ENCODE measurements at regions not wholly inside any gene's neighbourhood (a gene's known extent, or its start where the extent isn't known, plus 50 kb on each side); places are given as distances from the start of the nearest gene placed in this dataset.

GRCh38 chr1:193498088-193498655, 311.8 kb upstream of the B3GALT2 start:
- no peak for DNase-seq (ENCODE audit: low spot score)

- DNase-seq (ENCODE audit: low spot score), result no peak
Observed at GRCh38 chr1:193494368-193494767, 308.0 kb upstream of the B3GALT2 start.

- no peak for DNase-seq (ENCODE audit: low spot score)
Observed at GRCh38 chr1:193489191-193489590, 302.8 kb upstream of the B3GALT2 start.

GRCh38 chr1:193487722-193488121, 301.3 kb upstream of the B3GALT2 start:
- DNase-seq (ENCODE audit: low spot score), result no peak

- DNase-seq (ENCODE audit: low spot score), result no peak
Observed at GRCh38 chr1:193486671-193487229, 300.3 kb upstream of the B3GALT2 start.

- DNase-seq (ENCODE audit: low spot score), result no peak
Observed at GRCh38 chr1:193480755-193481154, 294.3 kb upstream of the B3GALT2 start.

- DNase-seq (ENCODE audit: low spot score), result no peak
Observed at GRCh38 chr1:193479187-193479586, 292.8 kb upstream of the B3GALT2 start.

- DNase-seq (ENCODE audit: low spot score), result no peak
Observed at GRCh38 chr1:193476748-193477147, 290.3 kb upstream of the B3GALT2 start.

GRCh38 chr1:193473932-193474331, 287.5 kb upstream of the B3GALT2 start:
- no peak for DNase-seq (ENCODE audit: low spot score)

GRCh38 chr1:193472838-193473398, 286.5 kb upstream of the B3GALT2 start:
- DNase-seq (ENCODE audit: low spot score), result no peak

GRCh38 chr1:193472430-193472829, 286.0 kb upstream of the B3GALT2 start:
- DNase-seq (ENCODE audit: low spot score), result no peak

GRCh38 chr1:193471981-193472380, 285.6 kb upstream of the B3GALT2 start:
- no peak for DNase-seq (ENCODE audit: low spot score)

GRCh38 chr1:193463326-193463932, 277.0 kb upstream of the B3GALT2 start:
- DNase-seq (ENCODE audit: low spot score), result no peak

- no peak for DNase-seq (ENCODE audit: low spot score)
Observed at GRCh38 chr1:193462629-193463320, 276.4 kb upstream of the B3GALT2 start.

- DNase-seq (ENCODE audit: low spot score), result no peak
Observed at GRCh38 chr1:193458628-193459027, 272.2 kb upstream of the B3GALT2 start.

GRCh38 chr1:193457676-193458075, 271.3 kb upstream of the B3GALT2 start:
- no peak for DNase-seq (ENCODE audit: low spot score)

- DNase-seq (ENCODE audit: low spot score), result no peak
Observed at GRCh38 chr1:193456811-193457280, 270.4 kb upstream of the B3GALT2 start.

GRCh38 chr1:193451606-193452005, 265.2 kb upstream of the B3GALT2 start:
- no peak for DNase-seq (ENCODE audit: low spot score)

GRCh38 chr1:193451001-193451400, 264.6 kb upstream of the B3GALT2 start:
- no peak for DNase-seq (ENCODE audit: low spot score)

GRCh38 chr1:193448682-193449461, 262.5 kb upstream of the B3GALT2 start:
- no peak for DNase-seq (ENCODE audit: low spot score)

- DNase-seq (ENCODE audit: low spot score), result no peak
Observed at GRCh38 chr1:193443886-193444285, 257.5 kb upstream of the B3GALT2 start.

- no peak for DNase-seq (ENCODE audit: low spot score)
Observed at GRCh38 chr1:193438771-193439170, 252.4 kb upstream of the B3GALT2 start.
